GM19467 (cell line): ENCODE measurements at regions not wholly inside any gene's neighbourhood (a gene's known extent, or its start where the extent isn't known, plus 50 kb on each side); places are given as distances from the start of the nearest gene placed in this dataset.
"Not testable (repeated sequence)": the region's sequence is repeated elsewhere in the genome, so short reads cannot be mapped to it uniquely, and the experiment has no call there.

ENCODE experiments used
- ATAC-seq: cut with Tn5 transposase; IDR thresholded peaks from one replicate; pipeline ENCODE4 v1.9.1; 2021; ENCODE audit warnings: mild to moderate bottlenecking, moderate library complexity; ENCODE audit not compliant: unreplicated experiment

DNA sequence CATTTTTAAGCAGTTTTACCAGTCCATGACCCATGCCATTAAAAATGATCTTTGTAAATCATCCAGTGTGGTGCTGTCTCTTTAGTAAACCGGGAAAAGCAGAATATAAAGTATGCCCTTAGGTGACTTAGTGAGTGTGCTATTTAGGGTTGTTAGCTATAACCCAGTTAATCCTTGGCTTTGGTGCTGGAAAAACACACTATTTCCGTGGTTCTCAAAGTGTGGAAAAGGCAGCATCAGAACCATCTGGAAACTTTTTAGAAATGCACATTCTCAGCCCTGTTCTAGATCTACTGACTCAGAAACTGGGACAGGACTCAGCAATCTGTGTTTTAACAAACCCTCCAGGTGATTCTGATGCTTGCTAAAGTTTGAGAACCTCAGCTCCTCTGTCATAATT is 123.6 kb upstream of the ZNF608 start:
- no peak for ATAC-seq

DNA sequence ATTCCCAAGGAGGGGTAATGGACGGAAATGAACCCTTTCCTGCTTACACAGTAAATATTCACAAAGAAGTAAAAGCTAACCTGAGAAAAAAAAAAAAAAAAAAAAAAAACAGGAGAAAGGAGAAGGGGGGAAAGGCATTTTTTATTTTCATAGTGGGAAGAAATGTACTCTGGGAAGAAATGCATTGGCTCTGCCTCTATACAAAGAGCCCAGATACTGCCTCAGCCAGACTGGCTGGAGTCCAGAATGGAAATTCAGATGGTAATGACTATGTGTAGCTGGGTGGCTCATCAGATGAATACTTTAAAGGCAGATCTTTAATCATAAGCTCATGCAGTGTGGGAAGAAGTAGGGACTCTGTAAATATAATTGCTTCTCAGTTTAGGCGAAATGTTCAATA is 124.9 kb upstream of the ZNF608 start:
- no peak for ATAC-seq

DNA sequence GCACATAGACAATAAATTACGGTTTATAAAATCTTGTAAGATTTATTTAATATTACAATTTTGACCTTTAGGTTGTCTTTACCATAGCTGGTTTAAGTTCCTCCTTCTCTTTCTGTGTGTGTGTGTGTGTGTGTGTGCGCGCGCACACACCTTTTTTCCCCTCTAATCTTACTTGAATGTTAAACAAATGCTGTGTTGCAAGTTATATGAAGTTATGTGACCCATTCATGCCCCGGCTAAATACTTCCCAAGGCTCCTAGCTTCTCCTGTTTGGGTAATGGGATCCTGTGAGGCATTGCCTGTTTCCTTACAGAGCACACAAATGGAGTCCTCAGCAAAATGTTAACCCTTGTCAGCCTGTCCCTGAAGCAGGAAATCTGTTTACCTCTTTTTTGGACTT is 125.6 kb upstream of the ZNF608 start:
- no peak for ATAC-seq

DNA sequence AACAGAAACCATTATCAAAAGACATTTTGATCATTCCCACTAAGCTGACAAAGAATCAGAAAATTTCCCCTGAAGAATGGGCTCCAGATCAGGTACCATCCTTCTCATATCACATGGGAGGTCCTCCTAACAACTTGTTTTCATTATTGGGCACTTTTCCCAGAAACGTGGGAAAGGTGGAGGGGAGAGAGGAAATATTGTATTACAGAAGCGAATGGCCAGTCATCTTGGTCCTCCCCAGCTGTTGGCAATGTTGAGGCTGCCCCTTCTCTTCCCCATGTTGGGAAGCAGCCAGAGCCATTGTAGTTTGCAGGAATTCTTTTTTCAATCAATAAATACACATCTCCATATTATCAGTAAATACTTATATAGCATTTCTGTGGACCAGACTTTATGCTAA is 126.2 kb upstream of the ZNF608 start:
- no peak for ATAC-seq

DNA sequence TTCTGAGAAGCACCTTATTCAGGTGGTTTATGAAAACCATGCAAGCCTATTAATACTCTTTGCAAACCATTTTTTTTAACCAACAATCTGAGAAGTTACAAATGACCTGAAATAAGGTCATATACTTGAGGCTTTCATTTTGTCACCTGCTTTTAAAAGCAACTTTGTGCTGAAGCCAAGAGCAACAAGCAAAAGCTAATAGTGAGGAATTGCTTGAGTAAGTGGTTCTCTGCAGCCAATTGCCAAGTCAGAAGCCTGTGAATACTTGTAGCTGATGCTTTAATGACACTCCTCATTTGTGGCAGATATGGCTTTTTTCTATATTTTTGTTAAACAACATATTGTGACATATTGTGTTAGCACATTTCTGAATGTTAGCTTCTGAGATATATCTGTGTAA is 126.7 kb upstream of the ZNF608 start:
- no peak for ATAC-seq

DNA sequence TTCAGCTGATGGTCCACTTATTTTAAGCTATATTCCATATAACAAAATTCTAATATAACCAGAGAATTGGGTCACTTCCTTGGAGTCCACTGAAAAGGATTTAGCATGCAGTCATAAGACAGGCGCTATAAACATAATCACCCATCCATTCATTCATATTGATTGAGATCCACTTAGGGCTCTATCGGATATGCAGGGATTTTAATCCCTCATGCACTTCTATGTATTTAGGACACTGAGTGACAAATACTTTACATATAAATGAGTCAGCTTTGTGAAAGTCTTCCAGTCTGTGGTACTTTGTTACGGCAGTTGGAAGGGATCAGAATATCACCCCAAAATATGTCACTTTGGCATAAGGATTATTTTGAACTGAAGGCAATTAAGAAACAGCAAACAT is 127.3 kb upstream of the ZNF608 start:
- ATAC-seq: no peak

DNA sequence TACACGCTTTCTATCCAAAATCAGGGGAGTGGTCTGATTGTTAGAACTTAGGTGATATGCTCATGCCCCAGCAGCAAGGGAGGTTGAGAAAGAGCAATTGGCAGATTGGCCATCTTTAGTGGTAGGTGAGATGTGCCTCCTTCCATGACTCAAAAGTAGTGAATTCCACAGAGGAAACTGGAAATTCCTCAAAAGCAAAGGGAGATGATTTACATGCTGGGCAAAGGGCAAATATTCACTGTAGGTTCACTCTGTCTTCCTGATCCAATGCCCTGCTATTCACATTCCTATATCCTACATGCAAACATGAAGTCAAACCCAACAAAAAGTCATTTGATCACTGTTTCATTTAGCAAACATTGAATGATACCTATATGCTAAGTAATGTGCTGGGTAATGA is 130.1 kb upstream of the ZNF608 start:
- no peak for ATAC-seq

DNA sequence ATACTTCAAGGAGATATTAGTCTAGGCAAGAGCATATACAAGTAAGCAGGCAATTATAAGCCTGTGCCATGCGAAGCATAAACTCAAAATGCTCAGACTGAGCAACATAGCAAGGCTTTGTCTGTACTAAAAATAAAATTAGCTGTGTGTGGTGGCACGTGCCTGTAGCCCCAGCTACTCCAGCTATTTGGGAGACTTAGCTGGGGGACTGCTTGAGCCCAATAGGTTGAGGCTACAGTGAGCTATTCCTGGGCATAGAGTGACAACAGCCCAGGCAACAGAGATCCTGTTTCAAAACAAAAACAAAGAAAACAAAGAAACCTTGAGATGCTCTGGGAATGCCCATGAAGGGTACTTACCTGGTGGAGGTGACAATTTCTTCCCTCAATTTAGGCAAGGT is 130.5 kb upstream of the ZNF608 start:
- no peak for ATAC-seq

DNA sequence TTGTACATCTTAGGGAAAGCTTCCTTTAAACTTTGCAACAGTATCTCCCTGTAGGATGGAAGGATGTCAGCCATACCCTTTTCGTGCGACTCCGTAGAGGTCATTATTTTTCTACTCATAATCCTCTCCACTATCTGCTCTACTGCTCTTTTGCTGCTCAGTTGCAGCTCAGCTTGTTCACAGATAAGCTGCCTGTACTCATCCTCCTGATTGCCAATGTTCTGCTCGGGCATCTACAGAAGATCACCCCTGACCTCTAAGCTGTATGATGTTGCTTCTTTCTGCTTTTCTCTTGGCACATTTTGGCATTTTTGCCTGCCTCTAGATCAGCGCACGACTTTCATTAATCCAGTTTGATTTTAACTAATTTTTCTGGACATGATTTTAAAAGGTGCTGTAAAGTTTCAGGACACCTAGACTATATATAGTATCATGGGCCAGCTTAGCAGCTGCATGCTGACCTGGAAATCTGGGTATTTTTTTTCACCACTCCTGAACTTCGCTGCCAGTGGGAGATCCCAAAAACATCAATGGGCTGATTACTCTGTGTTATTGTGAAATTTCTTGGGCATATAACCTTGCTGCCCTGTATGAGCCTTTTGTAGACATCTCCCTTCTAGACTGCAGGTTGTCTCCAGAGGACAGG is 131.2 kb upstream of the ZNF608 start:
- no peak for ATAC-seq

DNA sequence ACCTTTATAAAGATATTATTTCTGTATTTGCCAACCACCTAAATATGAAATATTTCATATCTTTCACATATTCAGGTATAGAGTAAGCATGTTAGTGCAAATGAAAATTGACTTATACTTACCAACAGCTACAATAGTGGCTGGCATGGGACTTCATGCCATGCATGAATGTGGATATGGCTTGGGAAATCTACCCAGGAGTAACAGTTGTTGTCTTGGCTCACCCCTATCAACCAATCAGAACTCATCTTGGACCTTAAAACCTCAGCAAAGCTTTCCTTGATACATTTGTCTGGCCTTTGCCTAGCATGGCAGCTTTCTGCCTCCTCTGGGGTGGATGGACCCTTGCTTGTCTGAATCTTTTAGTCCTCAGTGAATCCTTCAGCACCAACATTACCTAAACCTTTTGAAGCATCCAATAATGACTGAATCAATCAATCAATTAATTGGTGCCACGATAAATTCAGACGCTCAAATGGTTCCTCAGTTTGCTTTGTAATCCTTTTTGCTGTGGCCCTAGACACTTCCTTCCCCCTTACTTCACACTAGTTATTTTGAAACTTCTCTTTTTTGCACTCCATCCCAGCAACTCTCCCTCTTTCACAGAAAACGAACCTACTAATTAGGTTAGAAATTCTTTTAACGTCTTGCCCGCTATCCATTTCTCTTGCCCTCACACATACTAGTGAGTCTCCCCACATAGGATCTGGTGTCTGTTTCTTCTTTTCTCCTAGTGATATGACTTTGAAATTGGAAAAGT is 132.3 kb upstream of the ZNF608 start:
- ATAC-seq: no peak

DNA sequence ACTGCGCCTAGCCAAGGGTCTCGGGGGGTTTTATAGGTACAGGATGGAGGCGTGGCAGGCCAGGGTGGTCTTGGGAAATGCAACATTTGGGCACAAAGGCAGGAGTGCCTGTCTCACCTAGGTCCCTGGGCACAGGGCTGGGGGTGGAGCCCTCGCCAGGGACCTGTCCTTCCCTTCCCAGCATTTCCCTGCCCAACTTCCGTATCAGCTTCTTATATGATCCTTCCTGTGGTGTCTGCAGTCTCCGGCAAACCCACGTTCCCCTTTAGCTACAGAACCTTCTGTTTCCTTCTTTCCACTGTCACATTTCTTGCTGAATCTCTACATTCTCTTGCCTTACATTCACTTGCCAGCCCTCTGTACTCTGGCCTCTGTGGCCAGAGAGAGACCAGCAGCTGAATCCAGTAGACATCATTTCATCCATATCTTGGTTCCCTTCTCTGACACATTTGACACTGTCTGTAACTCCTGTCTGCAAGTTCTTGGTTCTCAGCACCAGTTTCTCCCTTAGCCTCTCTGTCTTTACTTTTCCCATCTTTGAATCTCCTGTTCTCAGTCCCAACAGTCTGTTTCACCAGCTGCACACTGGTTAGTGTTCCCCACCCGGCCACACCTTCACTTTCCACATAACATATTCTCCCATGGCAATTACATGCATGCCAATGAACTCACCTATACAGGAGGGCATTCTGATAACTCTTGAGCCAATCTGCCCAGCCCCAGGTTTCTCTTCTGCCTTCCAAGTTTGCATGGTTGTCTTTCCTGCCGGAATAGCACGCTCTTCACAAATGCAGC is 134.7 kb upstream of the ZNF608 start:
- no peak for ATAC-seq

DNA sequence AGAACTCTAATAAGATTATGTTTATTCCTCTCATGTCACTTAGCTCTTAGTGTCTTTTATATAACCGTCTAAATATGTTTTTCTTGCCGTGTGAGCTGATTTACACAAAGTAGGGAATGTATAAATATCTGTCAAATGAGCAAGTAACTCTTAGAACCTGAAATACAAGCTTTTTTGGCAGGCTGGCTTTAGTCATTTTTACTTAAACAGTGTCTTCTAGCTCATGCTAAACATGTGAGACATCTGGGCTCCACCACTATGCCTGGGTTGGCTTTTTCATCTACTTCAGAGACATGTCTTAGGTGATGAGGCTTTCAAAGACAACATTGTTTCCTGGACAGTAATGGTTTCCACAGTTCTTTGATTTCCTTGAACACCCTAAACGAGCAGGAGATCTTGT is 137.2 kb upstream of the ZNF608 start:
- no peak for ATAC-seq

DNA sequence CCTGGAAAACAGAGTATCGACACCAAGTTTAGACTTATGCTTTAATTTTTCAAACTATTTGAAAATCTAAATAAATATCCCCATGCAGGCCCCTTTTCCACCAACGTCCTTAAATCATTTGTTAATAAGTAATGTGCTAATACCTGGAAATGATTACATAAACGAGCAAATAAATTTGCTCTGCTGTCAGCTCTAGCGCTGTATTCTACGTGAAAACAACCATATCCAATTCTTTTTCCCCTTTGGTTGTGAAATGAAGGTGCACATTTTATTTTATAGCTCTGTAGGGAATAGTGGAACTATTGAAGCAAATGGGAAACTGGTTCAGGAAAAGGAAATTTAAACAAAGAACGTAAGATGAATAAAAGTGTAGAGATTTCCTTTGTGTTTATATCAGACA is 137.7 kb upstream of the ZNF608 start:
- no peak for ATAC-seq

DNA sequence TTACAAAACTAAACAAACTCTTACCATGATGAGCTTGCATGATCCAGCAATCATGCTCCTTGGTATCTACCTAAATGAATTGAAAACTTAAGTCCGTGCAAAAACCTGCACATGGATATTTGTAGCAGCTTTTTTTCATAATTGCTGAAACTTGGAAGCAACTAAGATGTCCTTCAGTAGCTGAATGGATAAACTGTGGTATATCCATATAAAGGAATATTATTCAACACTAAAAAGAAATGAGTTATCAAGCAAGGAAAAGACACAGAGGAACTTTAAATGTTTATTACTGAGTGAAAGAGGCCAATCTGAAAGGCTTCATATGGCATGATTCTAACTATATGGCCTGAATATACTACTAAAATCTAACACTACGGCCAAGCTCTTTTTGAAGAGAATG is 139.1 kb upstream of the ZNF608 start:
- ATAC-seq: no peak

DNA sequence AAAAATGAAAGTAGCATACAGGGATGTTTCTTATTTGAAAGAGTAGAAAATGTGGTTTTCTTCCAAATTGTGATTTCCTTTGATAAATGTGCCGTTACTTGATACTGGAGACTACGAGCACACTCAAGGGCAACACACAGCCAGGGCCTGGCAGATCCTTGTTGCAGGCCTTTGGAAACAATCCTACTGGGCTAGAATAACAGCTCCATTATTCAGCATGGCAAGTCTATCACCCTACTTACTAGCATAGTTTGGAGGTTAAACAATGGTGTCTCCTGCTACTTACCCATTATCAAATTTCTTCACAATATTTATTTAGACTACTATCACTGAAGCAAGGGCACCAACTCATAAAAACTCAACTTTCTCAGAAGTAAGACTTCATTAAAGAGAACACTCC is 140.8 kb upstream of the ZNF608 start:
- ATAC-seq: no peak

DNA sequence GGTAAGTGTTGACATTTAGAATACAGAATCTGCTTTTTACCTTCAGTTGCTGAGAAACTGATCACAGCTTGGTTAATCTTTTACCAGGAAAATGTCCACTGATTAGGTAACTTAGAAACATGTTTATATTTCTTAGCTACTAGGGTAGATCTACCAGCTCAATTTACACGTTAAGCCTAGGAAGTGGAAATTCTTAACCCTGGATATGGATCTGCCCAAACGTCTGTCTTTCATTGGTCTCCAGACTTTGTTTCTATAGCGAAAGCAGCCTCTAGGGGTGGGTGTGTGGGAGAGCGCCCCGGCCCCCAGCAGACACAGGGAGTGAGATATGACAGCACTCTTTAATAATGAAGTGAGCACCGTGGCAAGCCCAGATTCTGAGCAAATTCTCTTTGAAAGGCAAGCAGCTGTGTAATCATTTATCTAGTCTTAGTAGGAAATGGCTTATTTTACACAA is 141.6 kb upstream of the ZNF608 start:
- no peak for ATAC-seq

DNA sequence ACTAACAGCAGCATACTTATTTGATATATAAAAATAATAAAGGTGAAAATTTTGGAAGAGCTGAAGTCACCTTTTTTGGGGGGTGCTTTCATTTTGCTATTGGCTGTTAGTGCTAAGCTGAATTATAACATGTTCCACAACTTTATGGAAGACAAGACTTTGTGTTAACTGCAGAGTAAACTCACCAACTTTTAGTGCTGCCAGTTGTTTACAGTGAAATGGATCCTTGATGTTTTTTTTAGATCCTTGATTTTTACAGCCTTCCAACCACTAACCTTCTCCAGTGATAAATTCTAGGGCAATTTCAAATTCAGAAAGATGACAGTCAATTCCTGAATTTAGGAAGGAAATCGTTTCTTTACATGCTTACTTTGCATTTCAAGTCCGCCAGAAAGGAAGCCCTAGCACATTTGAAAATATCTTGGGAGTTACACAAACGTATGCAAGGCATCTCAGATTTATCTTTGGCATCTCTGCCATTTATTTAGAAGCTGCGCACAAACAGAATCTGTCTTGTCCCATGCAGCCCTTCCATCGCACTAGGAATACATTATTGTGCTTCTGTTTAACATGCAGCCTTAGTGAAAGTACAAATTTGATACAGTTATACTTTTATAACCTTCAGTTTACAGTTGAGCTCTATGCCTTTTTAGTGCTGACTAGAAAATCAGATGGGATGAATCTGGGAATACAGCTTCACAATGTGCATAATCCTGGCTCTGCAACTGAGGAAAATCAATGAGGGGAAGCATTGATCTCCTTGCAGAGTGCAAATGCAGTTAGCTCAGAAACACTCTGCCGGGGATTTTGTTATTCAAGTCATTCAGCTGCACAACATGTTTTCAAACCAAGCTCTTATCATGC is 142.4 kb upstream of the ZNF608 start:
- ATAC-seq: no peak

DNA sequence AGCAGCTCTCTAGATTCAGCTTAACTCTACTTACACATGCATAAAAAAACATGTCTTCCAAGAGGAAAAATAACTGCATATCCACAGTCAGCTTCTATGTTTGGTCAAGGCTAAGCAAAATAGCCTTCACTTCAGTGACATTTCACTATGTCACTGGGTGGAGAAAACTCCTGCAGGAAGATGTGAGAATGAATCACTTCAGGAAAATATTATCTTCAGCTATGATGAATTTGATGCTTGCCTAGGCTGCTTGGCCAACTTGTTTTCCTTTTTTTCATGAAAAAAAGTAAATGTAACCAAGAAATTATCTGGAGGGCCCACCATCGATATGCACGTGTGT is 143.0 kb upstream of the ZNF608 start:
- ATAC-seq: no peak

DNA sequence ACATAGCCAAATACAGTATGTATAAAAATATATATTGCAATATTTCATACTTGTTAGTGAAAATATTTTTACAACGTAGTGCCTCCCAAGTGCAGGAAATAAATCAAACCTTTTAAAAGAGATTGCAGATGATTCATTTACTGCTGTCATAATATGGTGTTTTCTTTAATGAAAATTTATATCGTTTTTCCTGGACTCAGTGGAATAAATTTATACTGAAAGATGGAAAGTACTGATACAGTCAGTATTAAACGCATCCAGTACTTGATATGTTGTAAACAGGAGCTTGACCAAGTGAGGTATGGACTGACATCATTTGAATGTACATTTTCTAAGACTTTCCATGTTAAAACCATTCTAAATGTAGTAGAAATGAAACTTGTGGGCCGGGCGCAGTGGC is 143.4 kb upstream of the ZNF608 start:
- no peak for ATAC-seq

DNA sequence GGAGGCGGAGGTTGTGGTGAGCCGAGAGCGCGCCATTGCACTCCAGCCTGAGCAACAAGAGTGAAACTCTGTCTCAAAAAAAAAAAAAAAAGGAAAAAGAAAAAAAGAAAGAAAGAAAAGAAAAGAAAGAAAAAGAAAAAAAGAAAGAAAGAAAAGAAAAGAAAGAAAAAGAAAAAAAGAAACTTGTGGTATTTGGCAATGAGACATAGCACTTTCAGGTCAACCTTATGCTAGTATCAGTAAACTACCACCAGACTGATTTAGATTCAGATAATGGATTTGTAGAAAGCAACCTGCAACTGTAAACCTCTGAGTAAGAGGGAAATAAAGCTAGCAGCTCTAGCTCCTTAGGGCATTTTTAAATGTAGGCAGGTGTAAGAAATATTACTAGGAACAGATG is 144.0 kb upstream of the ZNF608 start:
- ATAC-seq: not testable (repeated sequence)

DNA sequence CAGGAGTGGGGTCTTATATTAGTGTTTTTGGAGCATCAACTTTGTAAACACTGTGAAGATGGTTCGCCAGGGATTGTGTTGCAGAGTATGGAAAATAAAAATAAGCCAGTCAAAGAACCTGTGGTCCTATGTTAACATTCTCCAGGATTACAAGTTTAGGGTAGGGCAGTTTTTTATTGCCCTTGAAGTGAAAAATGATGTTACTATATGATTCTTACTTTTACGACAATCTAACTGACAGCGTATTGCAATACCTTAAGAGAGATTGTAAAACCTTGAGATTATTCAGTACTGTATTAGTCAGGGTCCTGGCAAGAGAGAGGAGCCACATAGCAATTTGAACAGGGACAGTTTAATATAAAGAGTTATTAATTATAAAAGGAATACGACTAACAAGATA is 144.7 kb upstream of the ZNF608 start:
- ATAC-seq: no peak
